HL-60 (cell line): ENCODE measurements at regions not wholly inside any gene's neighbourhood (a gene's known extent, or its start where the extent isn't known, plus 50 kb on each side); places are given as distances from the start of the nearest gene placed in this dataset.

Source experiments
- TF ChIP-seq, protein P1 (sequence below): IDR thresholded peaks from one replicate; pipeline ENCODE4 v1.5.1; 2011; ENCODE audit warnings: low read length, control low read depth, inconsistent platforms; ENCODE audit not compliant: insufficient read depth
- TF ChIP-seq, protein P2 (sequence below): IDR thresholded peaks from 2 replicates; pipeline ENCODE4 v1.6.1; 2012; ENCODE audit warnings: low read depth; ENCODE audit not compliant: insufficient replicate concordance

DNA sequence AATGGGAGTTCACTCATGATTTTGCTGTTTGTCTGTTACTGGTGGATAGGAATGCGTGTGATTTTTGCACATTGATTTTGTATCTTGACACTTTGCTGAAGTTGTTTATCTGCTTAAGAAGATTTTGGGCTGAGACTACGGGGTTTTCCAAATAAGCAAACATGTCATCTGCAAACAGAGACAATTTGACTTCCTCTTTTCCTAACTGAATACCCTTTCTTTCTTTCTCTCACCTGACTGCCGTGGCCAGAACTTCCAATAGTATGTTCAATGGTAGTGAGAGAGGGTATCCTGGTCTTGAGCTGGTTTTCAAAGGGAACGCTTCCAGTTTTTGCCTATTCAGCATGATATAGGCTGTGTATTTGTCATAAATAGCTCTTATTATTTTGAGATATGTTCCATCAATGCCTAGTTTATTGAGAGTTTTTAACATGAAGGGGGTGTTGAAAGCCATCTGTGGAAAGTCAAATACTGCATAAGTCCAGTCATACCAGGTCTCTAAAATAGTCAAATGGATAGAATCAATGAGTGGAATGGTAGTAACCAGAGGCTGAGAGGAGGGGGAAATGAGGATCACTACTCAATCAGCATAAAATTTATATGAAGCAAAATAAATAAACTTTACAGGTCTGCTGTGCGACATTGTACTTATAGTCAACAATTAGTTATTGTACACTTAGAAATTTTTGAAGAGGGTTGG lies 610.4 kb upstream of the ADGRB3 start:
- TF ChIP-seq, protein P1, sequence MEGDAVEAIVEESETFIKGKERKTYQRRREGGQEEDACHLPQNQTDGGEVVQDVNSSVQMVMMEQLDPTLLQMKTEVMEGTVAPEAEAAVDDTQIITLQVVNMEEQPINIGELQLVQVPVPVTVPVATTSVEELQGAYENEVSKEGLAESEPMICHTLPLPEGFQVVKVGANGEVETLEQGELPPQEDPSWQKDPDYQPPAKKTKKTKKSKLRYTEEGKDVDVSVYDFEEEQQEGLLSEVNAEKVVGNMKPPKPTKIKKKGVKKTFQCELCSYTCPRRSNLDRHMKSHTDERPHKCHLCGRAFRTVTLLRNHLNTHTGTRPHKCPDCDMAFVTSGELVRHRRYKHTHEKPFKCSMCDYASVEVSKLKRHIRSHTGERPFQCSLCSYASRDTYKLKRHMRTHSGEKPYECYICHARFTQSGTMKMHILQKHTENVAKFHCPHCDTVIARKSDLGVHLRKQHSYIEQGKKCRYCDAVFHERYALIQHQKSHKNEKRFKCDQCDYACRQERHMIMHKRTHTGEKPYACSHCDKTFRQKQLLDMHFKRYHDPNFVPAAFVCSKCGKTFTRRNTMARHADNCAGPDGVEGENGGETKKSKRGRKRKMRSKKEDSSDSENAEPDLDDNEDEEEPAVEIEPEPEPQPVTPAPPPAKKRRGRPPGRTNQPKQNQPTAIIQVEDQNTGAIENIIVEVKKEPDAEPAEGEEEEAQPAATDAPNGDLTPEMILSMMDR, result no peak
- TF ChIP-seq, protein P2, sequence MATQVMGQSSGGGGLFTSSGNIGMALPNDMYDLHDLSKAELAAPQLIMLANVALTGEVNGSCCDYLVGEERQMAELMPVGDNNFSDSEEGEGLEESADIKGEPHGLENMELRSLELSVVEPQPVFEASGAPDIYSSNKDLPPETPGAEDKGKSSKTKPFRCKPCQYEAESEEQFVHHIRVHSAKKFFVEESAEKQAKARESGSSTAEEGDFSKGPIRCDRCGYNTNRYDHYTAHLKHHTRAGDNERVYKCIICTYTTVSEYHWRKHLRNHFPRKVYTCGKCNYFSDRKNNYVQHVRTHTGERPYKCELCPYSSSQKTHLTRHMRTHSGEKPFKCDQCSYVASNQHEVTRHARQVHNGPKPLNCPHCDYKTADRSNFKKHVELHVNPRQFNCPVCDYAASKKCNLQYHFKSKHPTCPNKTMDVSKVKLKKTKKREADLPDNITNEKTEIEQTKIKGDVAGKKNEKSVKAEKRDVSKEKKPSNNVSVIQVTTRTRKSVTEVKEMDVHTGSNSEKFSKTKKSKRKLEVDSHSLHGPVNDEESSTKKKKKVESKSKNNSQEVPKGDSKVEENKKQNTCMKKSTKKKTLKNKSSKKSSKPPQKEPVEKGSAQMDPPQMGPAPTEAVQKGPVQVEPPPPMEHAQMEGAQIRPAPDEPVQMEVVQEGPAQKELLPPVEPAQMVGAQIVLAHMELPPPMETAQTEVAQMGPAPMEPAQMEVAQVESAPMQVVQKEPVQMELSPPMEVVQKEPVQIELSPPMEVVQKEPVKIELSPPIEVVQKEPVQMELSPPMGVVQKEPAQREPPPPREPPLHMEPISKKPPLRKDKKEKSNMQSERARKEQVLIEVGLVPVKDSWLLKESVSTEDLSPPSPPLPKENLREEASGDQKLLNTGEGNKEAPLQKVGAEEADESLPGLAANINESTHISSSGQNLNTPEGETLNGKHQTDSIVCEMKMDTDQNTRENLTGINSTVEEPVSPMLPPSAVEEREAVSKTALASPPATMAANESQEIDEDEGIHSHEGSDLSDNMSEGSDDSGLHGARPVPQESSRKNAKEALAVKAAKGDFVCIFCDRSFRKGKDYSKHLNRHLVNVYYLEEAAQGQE, result no peak
